Muscle layer of duodenum (tissue), 2 donors: ENCODE measurements at regions not wholly inside any gene's neighbourhood (a gene's known extent, or its start where the extent isn't known, plus 50 kb on each side); places are given as distances from the start of the nearest gene placed in this dataset.

Experiments
- H3K27ac ChIP-seq: one replicate; pipeline ENCODE4 v1.7.0; 2013; ENCODE audit warnings: mild to moderate bottlenecking, low read length
- H3K27me3 ChIP-seq: one replicate; pipeline ENCODE4 v1.7.0; 2013; ENCODE audit warnings: low read depth, mild to moderate bottlenecking, control low read depth, low read length
- H3K36me3 ChIP-seq, 2 donors: one replicate each; pipeline ENCODE4 v1.7.0; 2013; ENCODE audit warnings: low read length in 2 of 2, control low read depth in 1 of 2, mild to moderate bottlenecking in 1 of 2; ENCODE audit not compliant: insufficient read depth in 2 of 2, control insufficient read depth in 1 of 2
- H3K4me1 ChIP-seq, 2 donors: one replicate each; pipeline ENCODE4 v1.7.0; 2013; ENCODE audit warnings: low read length in 2 of 2, mild to moderate bottlenecking in 2 of 2, control low read depth in 1 of 2, moderate library complexity in 1 of 2; ENCODE audit not compliant: insufficient read depth in 2 of 2, control insufficient read depth in 1 of 2
- H3K4me3 ChIP-seq, 2 donors: one replicate each; pipeline ENCODE4 v1.7.0; 2013; ENCODE audit warnings: low read length in 2 of 2, low read depth in 1 of 2, mild to moderate bottlenecking in 1 of 2
- H3K9me3 ChIP-seq, 2 donors: one replicate each; pipeline ENCODE4 v1.7.0; 2013; ENCODE audit warnings: low read length in 2 of 2, control low read depth in 1 of 2, mild to moderate bottlenecking in 1 of 2; ENCODE audit not compliant: control insufficient read depth in 1 of 2
- donor health status: healthy.

- no peak overlapping the region for H3K27ac ChIP-seq
- no peaks in the 10 kb centered on the region for H3K36me3 ChIP-seq
- no peaks in the 10 kb centered on the region for H3K4me1 ChIP-seq
- no peaks in the 10 kb centered on the region for H3K9me3 ChIP-seq
- H3K27me3 ChIP-seq = no peaks in the 10 kb centered on the region
- H3K4me3 ChIP-seq = no peak overlapping the region
Measured at GRCh38 chr20:11372876-11373790, 544.6 kb upstream of the BTBD3 start.

GRCh38 chr20:11375335-11375734 lies 542.4 kb upstream of the BTBD3 start:
- H3K4me1 ChIP-seq = no peaks in the 10 kb centered on the region
- no peaks in the 10 kb centered on the region for H3K27me3 ChIP-seq
- no peak overlapping the region for H3K4me3 ChIP-seq
- no peak overlapping the region for H3K27ac ChIP-seq
- no peaks in the 10 kb centered on the region for H3K36me3 ChIP-seq
- no peaks in the 10 kb centered on the region for H3K9me3 ChIP-seq

GRCh38 chr20:11375966-11376365 lies 541.7 kb upstream of the BTBD3 start:
- Histone ChIP-seq H3K36me3 (no peaks in the 10 kb centered on the region), H3K27me3 (no peaks in the 10 kb centered on the region), H3K9me3 (no peaks in the 10 kb centered on the region), H3K4me1 (no peaks in the 10 kb centered on the region), H3K27ac (no peak overlapping the region), H3K4me3 (no peak overlapping the region)

DNA sequence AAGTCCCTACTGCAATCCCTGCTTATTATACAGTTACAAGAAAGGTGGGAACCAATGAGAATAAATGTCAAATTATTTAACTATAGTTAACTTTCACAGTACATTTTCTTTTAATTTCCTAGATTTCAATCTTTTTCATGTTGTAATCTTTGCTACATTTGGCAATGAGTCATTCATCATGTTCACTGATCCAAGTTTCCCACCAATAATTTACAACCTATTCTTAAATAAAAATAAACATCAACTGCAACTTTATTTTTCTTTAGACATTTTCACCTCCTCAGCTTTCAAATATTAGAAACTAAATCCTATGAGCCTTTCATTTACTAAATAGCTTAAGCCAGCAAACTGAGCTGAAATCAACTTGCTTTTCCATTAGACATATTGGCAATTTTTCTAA lies 541.3 kb upstream of the BTBD3 start:
- no peaks in the 10 kb centered on the region for H3K27me3 ChIP-seq
- H3K27ac ChIP-seq = no peak overlapping the region

GRCh38 chr20:11376998-11377397 lies 540.7 kb upstream of the BTBD3 start:
- no peak overlapping the region for H3K27ac ChIP-seq
- no peak overlapping the region for H3K4me3 ChIP-seq
- no peaks in the 10 kb centered on the region for H3K9me3 ChIP-seq
- no peaks in the 10 kb centered on the region for H3K27me3 ChIP-seq
- no peaks in the 10 kb centered on the region for H3K4me1 ChIP-seq
- H3K36me3 ChIP-seq = no peaks in the 10 kb centered on the region

More for the DNA sequence above, 541.3 kb upstream of the BTBD3 start:
- Histone ChIP-seq H3K36me3 (no peaks in the 10 kb centered on the region), H3K4me3 (no peak overlapping the region), H3K4me1 (no peaks in the 10 kb centered on the region), H3K9me3 (no peaks in the 10 kb centered on the region)

GRCh38 chr20:11377761-11378160 lies 539.9 kb upstream of the BTBD3 start:
- H3K9me3 ChIP-seq = no peaks in the 10 kb centered on the region
- no peaks in the 10 kb centered on the region for H3K36me3 ChIP-seq
- no peaks in the 10 kb centered on the region for H3K4me1 ChIP-seq
- H3K27me3 ChIP-seq = no peaks in the 10 kb centered on the region
- H3K27ac ChIP-seq = no peak overlapping the region
- H3K4me3 ChIP-seq = no peak overlapping the region

DNA sequence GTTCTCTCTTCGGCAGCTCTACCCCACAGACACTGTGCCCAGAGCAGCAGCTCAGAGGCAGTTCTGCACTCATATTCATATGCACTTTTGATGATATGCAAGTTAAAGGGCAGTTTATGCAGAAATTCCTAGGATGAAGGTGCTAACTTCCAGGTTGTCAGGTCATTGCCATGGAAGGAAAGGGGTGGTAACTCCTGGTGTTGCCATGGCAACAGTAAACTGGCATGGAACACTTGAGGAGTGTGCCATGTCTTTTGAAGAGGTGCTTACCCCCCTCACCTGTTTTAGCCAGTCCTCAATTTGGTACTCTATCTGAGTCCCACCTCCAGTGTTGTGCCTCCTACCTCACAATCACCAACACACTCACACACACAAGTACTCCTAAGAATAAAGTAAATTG lies 539.4 kb upstream of the BTBD3 start:
- Histone ChIP-seq H3K9me3 (no peaks in the 10 kb centered on the region), H3K27me3 (no peaks in the 10 kb centered on the region), H3K27ac (no peak overlapping the region), H3K4me3 (no peak overlapping the region), H3K4me1 (no peaks in the 10 kb centered on the region), H3K36me3 (no peaks in the 10 kb centered on the region)

GRCh38 chr20:11379257-11380011 lies 538.3 kb upstream of the BTBD3 start:
- H3K27ac ChIP-seq = no peak overlapping the region
- no peaks in the 10 kb centered on the region for H3K36me3 ChIP-seq
- H3K9me3 ChIP-seq = no peaks in the 10 kb centered on the region
- H3K27me3 ChIP-seq = no peaks in the 10 kb centered on the region
- no peaks in the 10 kb centered on the region for H3K4me1 ChIP-seq
- no peak overlapping the region for H3K4me3 ChIP-seq

DNA sequence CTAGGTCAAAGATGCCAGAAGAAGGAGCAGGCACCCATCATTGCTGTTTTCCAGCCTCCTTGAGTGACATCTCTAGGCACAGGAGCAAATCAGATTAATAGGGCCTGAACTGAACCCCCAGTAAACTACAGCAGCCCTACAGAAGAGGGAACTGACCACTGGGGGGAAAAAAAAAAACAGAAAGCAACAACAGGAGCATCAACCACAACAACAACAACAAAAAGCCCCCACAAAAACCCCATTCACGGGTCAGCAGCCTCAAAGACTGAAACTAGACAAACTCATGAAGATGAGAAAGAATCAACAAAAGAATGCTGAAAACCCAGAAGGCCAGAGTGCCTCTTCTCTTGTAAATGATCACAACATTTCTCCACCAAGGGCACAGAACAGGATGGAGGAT lies 537.4 kb upstream of the BTBD3 start:
- Histone ChIP-seq H3K27me3 (no peaks in the 10 kb centered on the region), H3K9me3 (no peaks in the 10 kb centered on the region), H3K36me3 (no peaks in the 10 kb centered on the region), H3K4me1 (no peaks in the 10 kb centered on the region), H3K27ac (no peak overlapping the region), H3K4me3 (no peak overlapping the region)

- Histone ChIP-seq H3K27ac (no peak overlapping the region), H3K36me3 (no peaks in the 10 kb centered on the region), H3K4me3 (no peak overlapping the region), H3K9me3 (no peaks in the 10 kb centered on the region), H3K27me3 (no peaks in the 10 kb centered on the region), H3K4me1 (no peaks in the 10 kb centered on the region)
Measured at GRCh38 chr20:11387189-11387754, 530.4 kb upstream of the BTBD3 start.

DNA sequence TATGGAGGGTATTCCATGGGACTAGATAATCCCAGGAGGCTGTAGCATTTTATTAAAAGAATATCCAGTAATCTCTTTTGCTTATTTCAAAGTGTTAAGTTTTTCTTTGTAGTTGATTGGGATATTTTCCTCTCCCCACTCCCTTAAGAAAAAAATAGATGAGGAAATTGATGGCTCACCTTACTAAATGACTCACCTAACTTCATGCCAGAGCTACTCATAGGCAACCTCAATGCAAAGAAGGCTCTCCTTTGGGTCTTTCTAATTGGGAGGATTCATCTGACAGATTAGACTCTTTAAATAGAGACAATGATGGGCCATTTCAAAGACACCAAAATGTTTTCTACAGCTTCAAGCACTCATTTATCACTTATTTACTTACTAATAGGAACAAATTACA lies 528.5 kb upstream of the BTBD3 start:
- no peak overlapping the region for H3K4me3 ChIP-seq
- H3K27ac ChIP-seq = no peak overlapping the region
- H3K27me3 ChIP-seq = no peaks in the 10 kb centered on the region
- H3K9me3 ChIP-seq = no peaks in the 10 kb centered on the region
- no peaks in the 10 kb centered on the region for H3K4me1 ChIP-seq
- H3K36me3 ChIP-seq = no peaks in the 10 kb centered on the region
